HCT116 (cell line): ENCODE measurements at regions not wholly inside any gene's neighbourhood (a gene's known extent, or its start where the extent isn't known, plus 50 kb on each side); places are given as distances from the start of the nearest gene placed in this dataset.

Source experiments
- ATAC-seq: fragments of 200-7000 bp; cut with Tn5 transposase; 2 replicates; pipeline ENCODE4 v1.9.1; 2020; ENCODE audit warnings: mild to moderate bottlenecking, moderate library complexity
- BruUV-seq: library from RNA; stranded (reverse); fragments of 400-500 nt; replicated peaks from 2 replicates; lab custom pipeline; 2021; lab: Mats Ljungman, UMichigan
- CTCF ChIA-PET: fragments of 300-600 bp; sonication (Branson Sonifier 250); formaldehyde crosslinking; loops from one replicate; lab custom pipeline; 2021; ENCODE audit warnings: antibody characterized with exemption; lab: Charles Lee
- POLR2A ChIA-PET: fragments of 300-600, 350-600 bp; sonication (Branson Sonifier 250); formaldehyde crosslinking; loops from one replicate; lab custom pipeline; 2021; ENCODE audit warnings: antibody characterized with exemption; lab: Charles Lee
- RAD21 ChIA-PET, 2 experiments: fragments of 300-600 bp; sonication (Branson Sonifier 250); formaldehyde crosslinking; loops; one replicate each; lab custom pipeline; 2023; ENCODE audit warnings: low total read pairs in 2 of 2; ENCODE audit not compliant: uncharacterized antibody in 2 of 2, unreplicated experiment in 2 of 2, low non-redundant PET in 1 of 2; lab: Charles Lee
- DNase-seq: peaks from one replicate; pipeline ENCODE4 v3.0.0-alpha.2; 2010; ENCODE audit warnings: low read depth, low spot score
- H2AFZ ChIP-seq: fragments of 200-600 bp; shearing (Covaris generic), sonication (generic); 2 replicates; pipeline ENCODE4 v1.6.1; 2017; ENCODE audit warnings: low read depth, mixed run types, mixed read lengths, antibody characterized with exemption, low read length; ENCODE audit not compliant: poor library complexity, severe bottlenecking
- H3K27ac ChIP-seq: 2 replicates; pipeline ENCODE4 v1.5.1; 2012; ENCODE audit warnings: low read depth, low read length
- H3K27me3 ChIP-seq: fragments of 200-600 bp; sonication (generic); 2 replicates; pipeline ENCODE4 v1.6.1; 2016; ENCODE audit warnings: mixed run types, low read length, mixed read lengths; ENCODE audit not compliant: insufficient read depth
- H3K36me3 ChIP-seq, 2 experiments: fragments of 200-500 bp in 1 of 2; fragments of 200-600 bp in 1 of 2; sonication (Bioruptor generic) in 1 of 2; sonication (generic) in 1 of 2; 2 replicates each; pipeline versions ENCODE4 v1.5.1 to v1.6.1; 2014 to 2016; ENCODE audit warnings: low read length in 2 of 2, inconsistent platforms in 1 of 2, mixed read lengths in 1 of 2, mixed run types in 1 of 2; ENCODE audit not compliant: insufficient read depth in 2 of 2, control insufficient read depth in 1 of 2
- H3K4me1 ChIP-seq, 2 experiments: fragments of 200-600 bp in 1 of 2; sonication (generic) in 1 of 2; 2 replicates each; pipeline versions ENCODE4 v1.5.1 to v1.6.1; 2012 to 2017; ENCODE audit warnings: low read length in 2 of 2, inconsistent platforms in 1 of 2, mild to moderate bottlenecking in 1 of 2, mixed read lengths in 1 of 2, mixed run types in 1 of 2, moderate library complexity in 1 of 2; ENCODE audit not compliant: insufficient read depth in 2 of 2, control insufficient read depth in 1 of 2
- H3K4me2 ChIP-seq: fragments of 200-600 bp; sonication (generic); 2 replicates; pipeline ENCODE4 v1.6.1; 2017; ENCODE audit warnings: mixed run types, low read length, mixed read lengths
- H3K4me3 ChIP-seq, 2 experiments: fragments of 200-600 bp in 1 of 2; sonication (generic) in 1 of 2; replicated peaks in 1 of 2; 2 replicates each; pipeline ENCODE4 v1.5.1; 2011 to 2016; ENCODE audit warnings: low read length in 2 of 2, control low read depth in 1 of 2, low read depth in 1 of 2, mild to moderate bottlenecking in 1 of 2, mixed read lengths in 1 of 2, mixed run types in 1 of 2
- H3K79me2 ChIP-seq: fragments of 200-600 bp; sonication (generic); 2 replicates; pipeline ENCODE4 v1.6.1; 2017; ENCODE audit warnings: mild to moderate bottlenecking, mixed run types, low read length, moderate library complexity, mixed read lengths; ENCODE audit not compliant: insufficient read depth
- H3K9ac ChIP-seq: fragments of 200-600 bp; sonication (generic); 2 replicates; pipeline ENCODE4 v1.6.1; 2016; ENCODE audit warnings: low read length, mixed read lengths
- H3K9me2 ChIP-seq: fragments of 200-600 bp; sonication (generic), shearing (Covaris generic); 2 replicates; pipeline ENCODE4 v1.6.1; 2017; ENCODE audit warnings: mixed run types, mild to moderate bottlenecking, moderate library complexity; ENCODE audit not compliant: insufficient read depth
- H3K9me3 ChIP-seq, 2 experiments: fragments of 200-500 bp in 1 of 2; fragments of 200-600 bp in 1 of 2; sonication (Bioruptor generic) in 1 of 2; sonication (generic) in 1 of 2; 2 replicates each; pipeline ENCODE4 v1.6.1; 2014 to 2017; ENCODE audit warnings: low read length in 2 of 2, mixed read lengths in 2 of 2, inconsistent platforms in 1 of 2, low read depth in 1 of 2, mild to moderate bottlenecking in 1 of 2, mixed run types in 1 of 2, moderate library complexity in 1 of 2; ENCODE audit not compliant: control insufficient read depth in 1 of 2, insufficient read depth in 1 of 2
- H4K20me1 ChIP-seq: fragments of 200-600 bp; sonication (generic), shearing (Covaris generic); 2 replicates; pipeline ENCODE4 v1.6.1; 2017; ENCODE audit warnings: mixed run types, mild to moderate bottlenecking, moderate library complexity; ENCODE audit not compliant: insufficient read depth
- CEBPB ChIP-seq: IDR thresholded peaks from 2 replicates; pipeline ENCODE4 v1.6.1; 2012; ENCODE audit warnings: low read depth
- EGR1 ChIP-seq: IDR thresholded peaks from 2 replicates; pipeline ENCODE4 v1.6.1; 2012; ENCODE audit warnings: low read depth
- EZH2 ChIP-seq: fragments of 200-600 bp; sonication (generic); IDR thresholded peaks from 2 replicates; pipeline ENCODE4 v1.6.1; 2017; ENCODE audit warnings: antibody characterized with exemption, mixed run types
- EZH2phosphoT487 ChIP-seq: fragments of 200-600 bp; IDR thresholded peaks from 2 replicates; pipeline ENCODE4 v1.6.1; 2018; ENCODE audit warnings: antibody characterized with exemption, borderline replicate concordance
- POLR2A ChIP-seq: IDR thresholded peaks from 2 replicates; pipeline ENCODE4 v1.7.0; 2011; ENCODE audit warnings: borderline replicate concordance; ENCODE audit not compliant: insufficient read depth, insufficient read length; ENCODE audit errors: extremely low read depth
- POLR2AphosphoS5 ChIP-seq: IDR thresholded peaks from 2 replicates; pipeline ENCODE4 v1.6.1; 2011; ENCODE audit warnings: mild to moderate bottlenecking, low read depth, low read length, moderate library complexity
- SRF ChIP-seq: IDR thresholded peaks from 2 replicates; pipeline ENCODE4 v1.6.1; 2012; ENCODE audit warnings: low read depth
- TCF7L2 ChIP-seq: IDR thresholded peaks from 2 replicates; pipeline ENCODE4 v1.7.0; 2011; ENCODE audit warnings: borderline replicate concordance, inconsistent platforms; ENCODE audit not compliant: insufficient read depth, insufficient read length; ENCODE audit errors: extremely low read depth
- YY1 ChIP-seq: IDR thresholded peaks from 2 replicates; pipeline ENCODE4 v1.6.1; 2011; ENCODE audit warnings: low read length, low read depth, moderate library complexity, mild to moderate bottlenecking; ENCODE audit not compliant: insufficient replicate concordance; ENCODE audit errors: extremely low read depth
- ZFX ChIP-seq: fragments of 450-650 bp; IDR thresholded peaks from 2 replicates; pipeline ENCODE4 v1.6.1; 2017
- ZNF274 ChIP-seq: fragments of 200-500 bp; sonication (Bioruptor generic); IDR thresholded peaks from 2 replicates; pipeline ENCODE4 v1.6.1; 2014; ENCODE audit warnings: mild to moderate bottlenecking, low read depth, low read length, inconsistent platforms
- intact Hi-C: fragments of 100-400 bp; cut with micrococcal nuclease; formaldehyde crosslinking; loops from 2 replicates; pipeline ENCODE4 v1.10.0; 2022
- TF ChIP-seq, protein P1 (sequence below): IDR thresholded peaks from 2 replicates; pipeline ENCODE4 v1.6.1; 2011; ENCODE audit warnings: mild to moderate bottlenecking, low read length, moderate library complexity; ENCODE audit not compliant: insufficient replicate concordance; ENCODE audit errors: extremely low read depth
- TF ChIP-seq, protein P2 (sequence below), 3 experiments: fragments of 200-600 bp in 1 of 3; sonication (generic) in 1 of 3; IDR thresholded peaks in 2 of 3; conservative IDR thresholded peaks in 1 of 3; 2 replicates each; pipeline ENCODE4 v1.5.1; 2012 to 2017; ENCODE audit warnings: low read depth in 2 of 3, low read length in 2 of 3, antibody characterized with exemption in 1 of 3, borderline replicate concordance in 1 of 3, control low read depth in 1 of 3, mild to moderate bottlenecking in 1 of 3, mixed read lengths in 1 of 3, mixed run types in 1 of 3, moderate library complexity in 1 of 3; ENCODE audit not compliant: insufficient read depth in 1 of 3
- TF ChIP-seq, protein P3 (sequence below): IDR thresholded peaks from 2 replicates; pipeline ENCODE4 v1.6.1; 2012

DNA sequence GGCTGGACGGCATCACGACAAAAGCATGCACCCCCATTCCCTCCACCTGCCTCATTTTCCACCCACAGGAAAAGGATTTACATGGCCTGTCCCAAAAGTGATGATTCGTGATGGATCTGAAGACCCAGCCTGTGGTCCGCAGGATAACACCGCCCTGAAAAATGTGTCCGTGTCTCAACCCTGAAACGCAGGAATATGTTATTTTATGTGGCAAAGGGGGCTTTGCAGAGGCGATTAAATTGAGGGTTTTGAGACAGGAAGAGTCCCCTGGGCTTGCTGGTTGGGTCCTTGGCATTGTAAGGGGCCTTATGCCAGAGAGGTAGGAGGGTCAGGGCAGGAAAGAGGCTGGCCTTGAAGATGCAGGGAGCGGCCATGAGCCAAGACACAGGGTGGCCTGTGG is 80.2 kb upstream of the PPP2R2D start:
- H4K20me1 ChIP-seq = no peaks in the 10 kb centered on the region
- H3K79me2 ChIP-seq = no peaks in the 10 kb centered on the region
- H3K27ac ChIP-seq = no peak overlapping the region
- H3K9me3 ChIP-seq = no peaks in the 10 kb centered on the region
- intact Hi-C loops = no loop called here
- ChIA-PET RAD21 (no interaction called here), CTCF (no interaction called here), POLR2A (no interaction called here)
- H3K9me2 ChIP-seq = no peaks in the 10 kb centered on the region
- DNase-seq = no peak
- no peaks in the 10 kb centered on the region for H3K27me3 ChIP-seq
- no peaks in the 10 kb centered on the region for H3K36me3 ChIP-seq
- no peak overlapping the region for H3K4me3 ChIP-seq
- no TSS peak for BruUV-seq
- H3K4me2 ChIP-seq = no peak overlapping the region
- TF ChIP-seq SRF (no peak), EGR1 (no peak), POLR2AphosphoS5 (no peak), ZFX (no peak), ZNF274 (no peak), EZH2 (no peak), POLR2A (no peak), EZH2phosphoT487 (no peak), YY1 (no peak), CEBPB (no peak), TCF7L2 (no peak)
- TF ChIP-seq, protein P1, sequence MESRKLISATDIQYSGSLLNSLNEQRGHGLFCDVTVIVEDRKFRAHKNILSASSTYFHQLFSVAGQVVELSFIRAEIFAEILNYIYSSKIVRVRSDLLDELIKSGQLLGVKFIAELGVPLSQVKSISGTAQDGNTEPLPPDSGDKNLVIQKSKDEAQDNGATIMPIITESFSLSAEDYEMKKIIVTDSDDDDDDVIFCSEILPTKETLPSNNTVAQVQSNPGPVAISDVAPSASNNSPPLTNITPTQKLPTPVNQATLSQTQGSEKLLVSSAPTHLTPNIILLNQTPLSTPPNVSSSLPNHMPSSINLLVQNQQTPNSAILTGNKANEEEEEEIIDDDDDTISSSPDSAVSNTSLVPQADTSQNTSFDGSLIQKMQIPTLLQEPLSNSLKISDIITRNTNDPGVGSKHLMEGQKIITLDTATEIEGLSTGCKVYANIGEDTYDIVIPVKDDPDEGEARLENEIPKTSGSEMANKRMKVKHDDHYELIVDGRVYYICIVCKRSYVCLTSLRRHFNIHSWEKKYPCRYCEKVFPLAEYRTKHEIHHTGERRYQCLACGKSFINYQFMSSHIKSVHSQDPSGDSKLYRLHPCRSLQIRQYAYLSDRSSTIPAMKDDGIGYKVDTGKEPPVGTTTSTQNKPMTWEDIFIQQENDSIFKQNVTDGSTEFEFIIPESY = no peak
- TF ChIP-seq, protein P2, sequence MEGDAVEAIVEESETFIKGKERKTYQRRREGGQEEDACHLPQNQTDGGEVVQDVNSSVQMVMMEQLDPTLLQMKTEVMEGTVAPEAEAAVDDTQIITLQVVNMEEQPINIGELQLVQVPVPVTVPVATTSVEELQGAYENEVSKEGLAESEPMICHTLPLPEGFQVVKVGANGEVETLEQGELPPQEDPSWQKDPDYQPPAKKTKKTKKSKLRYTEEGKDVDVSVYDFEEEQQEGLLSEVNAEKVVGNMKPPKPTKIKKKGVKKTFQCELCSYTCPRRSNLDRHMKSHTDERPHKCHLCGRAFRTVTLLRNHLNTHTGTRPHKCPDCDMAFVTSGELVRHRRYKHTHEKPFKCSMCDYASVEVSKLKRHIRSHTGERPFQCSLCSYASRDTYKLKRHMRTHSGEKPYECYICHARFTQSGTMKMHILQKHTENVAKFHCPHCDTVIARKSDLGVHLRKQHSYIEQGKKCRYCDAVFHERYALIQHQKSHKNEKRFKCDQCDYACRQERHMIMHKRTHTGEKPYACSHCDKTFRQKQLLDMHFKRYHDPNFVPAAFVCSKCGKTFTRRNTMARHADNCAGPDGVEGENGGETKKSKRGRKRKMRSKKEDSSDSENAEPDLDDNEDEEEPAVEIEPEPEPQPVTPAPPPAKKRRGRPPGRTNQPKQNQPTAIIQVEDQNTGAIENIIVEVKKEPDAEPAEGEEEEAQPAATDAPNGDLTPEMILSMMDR (IDR thresholded peaks at IDR 0.05 in 2 of 3, conservative IDR thresholded peaks at IDR 0.05 in 1 of 3; ENCODE audit: borderline replicate concordance in 1 of 3, insufficient read depth in 1 of 3, low read depth in 2 of 3, low read length in 2 of 3) = no peak
- TF ChIP-seq, protein P3, sequence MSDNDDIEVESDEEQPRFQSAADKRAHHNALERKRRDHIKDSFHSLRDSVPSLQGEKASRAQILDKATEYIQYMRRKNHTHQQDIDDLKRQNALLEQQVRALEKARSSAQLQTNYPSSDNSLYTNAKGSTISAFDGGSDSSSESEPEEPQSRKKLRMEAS = no peak
- no peaks in the 10 kb centered on the region for H3K4me1 ChIP-seq
- H3K9ac ChIP-seq = no peak overlapping the region
- ATAC-seq = no peak
- H2AFZ ChIP-seq = no peak overlapping the region
